Fibroblast of lung (primary cell): ENCODE measurements at regions not wholly inside any gene's neighbourhood (a gene's known extent, or its start where the extent isn't known, plus 50 kb on each side); places are given as distances from the start of the nearest gene placed in this dataset.

ENCODE experiments used
- CTCF ChIP-seq, 2 donors: IDR thresholded peaks in 1 of 2; conservative IDR thresholded peaks in 1 of 2; 1 replicate in 1 of 2; 2 replicates in 1 of 2; pipeline ENCODE4 v1.5.1; 2011 to 2012; ENCODE audit warnings: low read length in 2 of 2, control low read depth in 1 of 2, inconsistent platforms in 1 of 2, low read depth in 1 of 2, mild to moderate bottlenecking in 1 of 2
- EZH2 ChIP-seq: IDR thresholded peaks from 2 replicates; pipeline ENCODE4 v1.5.1; 2012; ENCODE audit warnings: low read length, control low read depth, mild to moderate bottlenecking; ENCODE audit errors: missing control alignments

GRCh38 chr2:166565501-166565900 is 71.5 kb upstream of the SCN7A start:
- TF ChIP-seq CTCF (conservative IDR thresholded peaks at IDR 0.05 in 1 of 2, IDR thresholded peaks at IDR 0.05 in 1 of 2; ENCODE audit: low read depth in 1 of 2, low read length in 2 of 2) = no peak
- TF ChIP-seq EZH2 = no peak
